HUDEP-2 (cell line): ENCODE measurements at regions not wholly inside any gene's neighbourhood (a gene's known extent, or its start where the extent isn't known, plus 50 kb on each side); places are given as distances from the start of the nearest gene placed in this dataset.

ENCODE experiments used
- DNase-seq, 76 experiments: peaks; one replicate each; lab custom pipeline; 2025; ENCODE audit not compliant: unreplicated experiment in 76 of 76; lab: John Stamatoyannopoulos, UW

GRCh38 chr13:80571346-80572307 is 230.7 kb upstream of the SPRY2 start:
- no peak for DNase-seq

DNA sequence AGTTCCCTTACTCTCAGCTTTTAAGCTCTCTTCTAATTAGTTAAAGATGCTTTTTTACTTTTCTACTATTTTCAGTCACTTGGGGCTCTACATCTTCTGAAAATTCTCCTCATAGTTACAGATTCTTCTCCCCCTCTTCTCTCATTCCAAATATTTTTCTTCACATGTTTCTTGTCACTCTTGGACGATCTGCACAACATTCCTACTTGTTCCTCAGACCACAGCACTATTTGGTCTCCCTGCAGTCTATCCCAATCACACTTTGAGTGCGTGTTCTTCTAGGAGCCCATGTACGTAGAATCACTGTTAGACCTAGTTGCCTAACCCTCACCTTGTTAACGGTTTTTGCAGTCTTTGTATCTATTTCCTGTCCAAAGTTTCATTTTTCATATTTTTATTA is 222.5 kb upstream of the SPRY2 start:
- DNase-seq = no peak

- DNase-seq = no peak
Observed at GRCh38 chr13:80562433-80563156, 221.7 kb upstream of the SPRY2 start.

DNA sequence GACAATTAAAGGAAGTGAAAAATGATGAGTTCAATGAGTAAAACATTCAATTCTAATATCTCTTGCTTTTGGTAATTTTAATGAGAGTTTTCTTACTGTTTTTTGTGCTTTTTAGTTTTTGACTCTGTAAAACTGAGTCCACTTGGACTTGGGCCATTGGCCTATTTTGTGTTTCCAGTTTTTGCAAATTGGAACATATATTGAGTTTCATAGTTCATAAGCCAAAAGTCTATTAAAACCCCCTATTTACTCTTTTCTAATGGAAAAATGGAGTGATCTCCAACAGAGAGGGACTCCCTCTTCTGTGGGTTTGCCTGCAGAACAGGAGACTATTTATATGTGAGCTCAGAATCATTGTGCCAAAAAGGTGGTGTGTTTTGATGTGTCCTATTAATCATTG is 219.7 kb upstream of the SPRY2 start:
- DNase-seq = no peak

- no peak for DNase-seq
Observed at GRCh38 chr13:80559944-80560343, 219.0 kb upstream of the SPRY2 start.

GRCh38 chr13:80558074-80558473 is 217.1 kb upstream of the SPRY2 start:
- DNase-seq = no peak

GRCh38 chr13:80555796-80556678 is 215.1 kb upstream of the SPRY2 start:
- no peak for DNase-seq

DNA sequence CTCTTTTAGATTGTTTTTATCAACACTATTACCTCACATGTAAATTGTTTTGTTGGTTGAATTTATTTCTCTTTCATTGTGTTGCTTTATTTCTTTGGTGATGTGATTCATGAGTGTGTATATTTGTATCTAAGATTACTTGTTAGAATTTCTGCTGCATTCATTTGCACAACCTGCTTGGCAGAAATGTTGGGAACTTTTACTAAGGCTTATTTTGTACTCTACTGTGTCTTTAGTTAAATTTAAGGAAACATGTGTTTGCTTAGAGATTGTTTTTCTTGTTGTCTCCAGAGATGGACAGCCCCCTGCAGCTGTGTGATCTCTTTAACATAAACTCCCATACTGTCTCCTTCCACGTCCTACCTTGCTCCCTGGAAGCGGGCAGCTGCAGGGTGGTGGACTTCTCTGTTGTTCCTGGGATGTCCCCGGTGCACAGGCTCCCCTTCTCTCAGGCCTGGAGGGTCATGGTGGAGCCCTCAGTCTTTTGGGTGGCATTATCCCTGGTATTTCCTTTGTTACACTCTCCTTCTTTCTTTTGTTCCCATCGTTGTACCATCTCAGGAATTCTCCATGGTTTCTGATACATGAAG is 212.0 kb upstream of the SPRY2 start:
- no peak for DNase-seq

- no peak for DNase-seq
Observed at GRCh38 chr13:80551650-80552497, 210.9 kb upstream of the SPRY2 start.

DNA sequence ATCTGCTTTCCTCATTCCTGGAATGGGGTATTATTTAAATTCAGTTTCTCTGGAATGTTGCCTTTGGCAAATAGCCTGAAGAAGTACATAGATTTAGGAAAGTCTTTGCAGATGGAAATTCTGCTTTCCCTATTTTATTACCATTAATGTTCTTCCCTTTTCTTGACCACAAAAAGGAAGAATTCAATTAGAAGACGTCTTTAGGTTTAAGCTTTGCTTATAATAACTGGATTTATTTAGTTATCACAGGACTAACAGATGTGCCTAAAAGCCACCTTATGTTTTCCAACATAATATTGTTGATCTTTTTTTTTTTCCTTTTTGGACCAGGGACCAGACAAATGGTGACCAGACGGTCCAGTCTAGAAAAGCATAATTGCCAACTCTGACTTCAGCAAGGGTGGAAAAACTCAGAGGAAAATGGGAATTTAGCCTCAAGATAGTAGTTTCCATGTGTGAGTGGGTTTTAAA is 210.1 kb upstream of the SPRY2 start:
- no peak for DNase-seq

- no peak for DNase-seq
Observed at GRCh38 chr13:80548915-80549314, 208.0 kb upstream of the SPRY2 start.

- DNase-seq = peak in 2 of 76 experiments; percentile 4 to 6
Observed at GRCh38 chr13:80547885-80548825, 207.2 kb upstream of the SPRY2 start.

DNA sequence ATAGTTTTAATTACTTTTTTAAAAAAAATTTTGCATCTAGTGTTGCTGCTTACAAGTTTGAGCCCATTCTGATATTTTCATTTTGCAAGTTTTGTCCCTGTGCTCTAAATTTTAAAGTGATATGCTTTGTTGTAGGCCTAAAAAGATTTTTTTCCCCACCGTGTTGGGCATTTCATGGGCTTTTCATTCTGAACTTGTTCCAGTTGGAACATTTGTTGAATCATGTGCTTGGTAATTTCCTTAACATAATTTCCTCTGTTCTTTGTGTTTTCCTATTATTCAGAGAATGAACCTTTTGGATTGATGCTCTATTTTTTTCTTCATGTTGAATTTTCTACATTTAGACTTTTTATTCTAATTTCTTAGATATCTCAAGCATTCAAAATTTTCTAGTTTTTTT is 206.4 kb upstream of the SPRY2 start:
- DNase-seq = no peak

- DNase-seq = no peak
Observed at GRCh38 chr13:80533175-80533574, 192.2 kb upstream of the SPRY2 start.

- DNase-seq = no peak
Observed at GRCh38 chr13:80530902-80531301, 190.0 kb upstream of the SPRY2 start.

- no peak for DNase-seq
Observed at GRCh38 chr13:80530191-80530590, 189.3 kb upstream of the SPRY2 start.

GRCh38 chr13:80529734-80530133 is 188.8 kb upstream of the SPRY2 start:
- DNase-seq = no peak

GRCh38 chr13:80528733-80529132 is 187.8 kb upstream of the SPRY2 start:
- DNase-seq = no peak
